Activated T-cell treated with anti-CD3 and anti-CD28 coated beads, Interleukin-2, amount 50 U/mL, for 4 hours (primary cell): ENCODE measurements at regions not wholly inside any gene's neighbourhood (a gene's known extent, or its start where the extent isn't known, plus 50 kb on each side); places are given as distances from the start of the nearest gene placed in this dataset.
"Not testable (repeated sequence)": the region's sequence is repeated elsewhere in the genome, so short reads cannot be mapped to it uniquely, and the experiment has no call there.

Experiments used
- ATAC-seq, 2 donors: fragments of 200-7000 bp; cut with Tn5 transposase; one replicate each; pipeline ENCODE4 v1.10.0; 2021
- DNase-seq: peaks from one replicate; pipeline ENCODE4 v3.0.0-alpha.2; 2020
- H3K27me3 Mint-ChIP-seq: one replicate; pipeline ENCODE4 v1.8.0; 2021; ENCODE audit warnings: low read depth, mixed read lengths
- H3K36me3 Mint-ChIP-seq: one replicate; pipeline ENCODE4 v1.8.0; 2022; ENCODE audit warnings: mixed read lengths; ENCODE audit not compliant: insufficient read depth
- H3K4me1 Mint-ChIP-seq: one replicate; pipeline ENCODE4 v1.8.0; 2021; ENCODE audit warnings: low read depth, mixed read lengths
- H3K4me3 Mint-ChIP-seq: one replicate; pipeline ENCODE4 v1.8.0; 2021; ENCODE audit warnings: mild to moderate bottlenecking, moderate library complexity, mixed read lengths
- H3K9me3 Mint-ChIP-seq: one replicate; pipeline ENCODE4 v1.8.0; 2021; ENCODE audit warnings: mixed read lengths

- ATAC-seq (no peak), DNase-seq (no peak)
- no peaks in the 10 kb centered on the region for H3K36me3 Mint-ChIP-seq
- H3K9me3 Mint-ChIP-seq: peaks cover 5% of the 10 kb centered on the region
- no peak overlapping the region for H3K4me3 Mint-ChIP-seq
- no peaks in the 10 kb centered on the region for H3K27me3 Mint-ChIP-seq
- H3K4me1 Mint-ChIP-seq: no peaks in the 10 kb centered on the region
Measured at GRCh38 chr7:54252256-54253035, 289.7 kb upstream of the VSTM2A start.

GRCh38 chr7:54253036-54253373, 289.2 kb upstream of the VSTM2A start:
- Mint-ChIP-seq H3K27me3 (no peaks in the 10 kb centered on the region), H3K4me1 (no peaks in the 10 kb centered on the region), H3K36me3 (no peaks in the 10 kb centered on the region), H3K4me3 (no peak overlapping the region), H3K9me3 (peaks cover 5% of the 10 kb centered on the region)
- DNase-seq (no peak), ATAC-seq (no peak)

GRCh38 chr7:54255242-54255641, 286.9 kb upstream of the VSTM2A start:
- peaks cover 5% of the 10 kb centered on the region for H3K9me3 Mint-ChIP-seq
- no peaks in the 10 kb centered on the region for H3K27me3 Mint-ChIP-seq
- H3K4me3 Mint-ChIP-seq: no peak overlapping the region
- no peaks in the 10 kb centered on the region for H3K36me3 Mint-ChIP-seq
- H3K4me1 Mint-ChIP-seq: no peaks in the 10 kb centered on the region
- ATAC-seq (no peak), DNase-seq (no peak)

GRCh38 chr7:54259185-54259584, 283.0 kb upstream of the VSTM2A start:
- DNase-seq (no peak), ATAC-seq (no peak)
- no peaks in the 10 kb centered on the region for H3K4me1 Mint-ChIP-seq
- no peaks in the 10 kb centered on the region for H3K27me3 Mint-ChIP-seq
- H3K9me3 Mint-ChIP-seq: peaks cover 14% of the 10 kb centered on the region
- H3K4me3 Mint-ChIP-seq: no peak overlapping the region
- no peaks in the 10 kb centered on the region for H3K36me3 Mint-ChIP-seq

GRCh38 chr7:54260941-54261371, 281.2 kb upstream of the VSTM2A start:
- ATAC-seq (no peak), DNase-seq (no peak)
- Mint-ChIP-seq H3K36me3 (no peaks in the 10 kb centered on the region), H3K27me3 (no peaks in the 10 kb centered on the region), H3K4me3 (no peak overlapping the region), H3K4me1 (no peaks in the 10 kb centered on the region), H3K9me3 (peaks cover 18% of the 10 kb centered on the region)

GRCh38 chr7:54278847-54279246, 263.3 kb upstream of the VSTM2A start:
- Mint-ChIP-seq H3K4me3 (no peak overlapping the region), H3K9me3 (peaks cover 22% of the 10 kb centered on the region), H3K4me1 (no peaks in the 10 kb centered on the region), H3K27me3 (no peaks in the 10 kb centered on the region), H3K36me3 (no peaks in the 10 kb centered on the region)
- no peak for DNase-seq
- ATAC-seq: no peak

GRCh38 chr7:54292171-54292925, 249.8 kb upstream of the VSTM2A start:
- no peaks in the 10 kb centered on the region for H3K36me3 Mint-ChIP-seq
- no peak for ATAC-seq
- no peak overlapping the region for H3K4me3 Mint-ChIP-seq

GRCh38 chr7:54299426-54299825, 242.7 kb upstream of the VSTM2A start:
- no peak for DNase-seq
- H3K36me3 Mint-ChIP-seq: no peaks in the 10 kb centered on the region
- H3K4me1 Mint-ChIP-seq: no peaks in the 10 kb centered on the region
- no peak for ATAC-seq
- H3K4me3 Mint-ChIP-seq: no peak overlapping the region
- H3K9me3 Mint-ChIP-seq: peaks cover 15% of the 10 kb centered on the region
- H3K27me3 Mint-ChIP-seq: no peaks in the 10 kb centered on the region

More at GRCh38 chr7:54292171-54292925, 249.8 kb upstream of the VSTM2A start:
- peaks cover 18% of the 10 kb centered on the region for H3K9me3 Mint-ChIP-seq
- no peaks in the 10 kb centered on the region for H3K27me3 Mint-ChIP-seq
- H3K4me1 Mint-ChIP-seq: no peaks in the 10 kb centered on the region
- DNase-seq: no peak

GRCh38 chr7:54315955-54316354, 226.2 kb upstream of the VSTM2A start:
- H3K36me3 Mint-ChIP-seq, H3K4me1 Mint-ChIP-seq, H3K4me3 Mint-ChIP-seq, ATAC-seq, H3K9me3 Mint-ChIP-seq, DNase-seq, H3K27me3 Mint-ChIP-seq: not testable (repeated sequence)

GRCh38 chr7:54326592-54327167, 215.5 kb upstream of the VSTM2A start:
- DNase-seq (no peak), ATAC-seq (no peak)
- Mint-ChIP-seq H3K27me3 (no peaks in the 10 kb centered on the region), H3K36me3 (no peaks in the 10 kb centered on the region), H3K9me3 (peaks cover 18% of the 10 kb centered on the region), H3K4me1 (no peaks in the 10 kb centered on the region), H3K4me3 (no peak overlapping the region)

- no peaks in the 10 kb centered on the region for H3K36me3 Mint-ChIP-seq
- no peak overlapping the region for H3K4me3 Mint-ChIP-seq
- H3K9me3 Mint-ChIP-seq: peaks cover 6% of the 10 kb centered on the region
- no peaks in the 10 kb centered on the region for H3K4me1 Mint-ChIP-seq
- DNase-seq (no peak), ATAC-seq (no peak)
- no peaks in the 10 kb centered on the region for H3K27me3 Mint-ChIP-seq
Measured at GRCh38 chr7:54330216-54330800, 211.9 kb upstream of the VSTM2A start.

GRCh38 chr7:54331311-54331710, 210.9 kb upstream of the VSTM2A start:
- DNase-seq (no peak), ATAC-seq (no peak)
- Mint-ChIP-seq H3K9me3 (peaks cover 6% of the 10 kb centered on the region), H3K4me3 (no peak overlapping the region), H3K36me3 (no peaks in the 10 kb centered on the region), H3K4me1 (no peaks in the 10 kb centered on the region), H3K27me3 (no peaks in the 10 kb centered on the region)

GRCh38 chr7:54332301-54332700, 209.9 kb upstream of the VSTM2A start:
- H3K9me3 Mint-ChIP-seq: peaks cover 10% of the 10 kb centered on the region
- no peaks in the 10 kb centered on the region for H3K4me1 Mint-ChIP-seq
- H3K36me3 Mint-ChIP-seq: no peaks in the 10 kb centered on the region
- H3K27me3 Mint-ChIP-seq: no peaks in the 10 kb centered on the region
- no peak overlapping the region for H3K4me3 Mint-ChIP-seq
- DNase-seq (no peak), ATAC-seq (no peak)

- no peak for DNase-seq
- no peak for ATAC-seq
- Mint-ChIP-seq H3K9me3 (peaks cover 10% of the 10 kb centered on the region), H3K4me1 (no peaks in the 10 kb centered on the region), H3K27me3 (no peaks in the 10 kb centered on the region), H3K4me3 (no peak overlapping the region), H3K36me3 (no peaks in the 10 kb centered on the region)
Measured at GRCh38 chr7:54333952-54334351, 208.2 kb upstream of the VSTM2A start.
